ENCODE measurements at regions not wholly inside any gene's neighbourhood (a gene's known extent, or its start where the extent isn't known, plus 50 kb on each side); places are given as distances from the start of the nearest gene placed in this dataset.

DNA sequence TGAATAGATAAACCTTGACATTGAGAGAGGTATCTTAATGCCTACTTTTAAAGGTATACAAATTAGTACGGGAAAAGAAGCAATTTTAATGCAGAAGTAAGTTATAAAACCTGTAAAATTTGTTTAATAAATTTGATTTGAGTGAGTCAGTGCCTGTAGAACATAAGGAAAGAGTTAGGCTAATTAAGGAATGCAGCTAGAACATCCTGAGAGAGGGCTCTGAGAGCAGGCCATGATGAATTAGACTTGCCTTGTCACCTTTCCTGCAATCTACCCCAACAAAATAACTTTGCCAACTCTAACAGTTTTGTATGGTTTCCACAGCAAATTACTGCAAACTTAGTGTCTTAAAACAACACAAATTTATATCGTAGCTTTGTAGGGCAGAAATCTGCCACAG, 700.8 kb downstream of the RFPL4B start:
- TF ChIP-seq, protein P1, sequence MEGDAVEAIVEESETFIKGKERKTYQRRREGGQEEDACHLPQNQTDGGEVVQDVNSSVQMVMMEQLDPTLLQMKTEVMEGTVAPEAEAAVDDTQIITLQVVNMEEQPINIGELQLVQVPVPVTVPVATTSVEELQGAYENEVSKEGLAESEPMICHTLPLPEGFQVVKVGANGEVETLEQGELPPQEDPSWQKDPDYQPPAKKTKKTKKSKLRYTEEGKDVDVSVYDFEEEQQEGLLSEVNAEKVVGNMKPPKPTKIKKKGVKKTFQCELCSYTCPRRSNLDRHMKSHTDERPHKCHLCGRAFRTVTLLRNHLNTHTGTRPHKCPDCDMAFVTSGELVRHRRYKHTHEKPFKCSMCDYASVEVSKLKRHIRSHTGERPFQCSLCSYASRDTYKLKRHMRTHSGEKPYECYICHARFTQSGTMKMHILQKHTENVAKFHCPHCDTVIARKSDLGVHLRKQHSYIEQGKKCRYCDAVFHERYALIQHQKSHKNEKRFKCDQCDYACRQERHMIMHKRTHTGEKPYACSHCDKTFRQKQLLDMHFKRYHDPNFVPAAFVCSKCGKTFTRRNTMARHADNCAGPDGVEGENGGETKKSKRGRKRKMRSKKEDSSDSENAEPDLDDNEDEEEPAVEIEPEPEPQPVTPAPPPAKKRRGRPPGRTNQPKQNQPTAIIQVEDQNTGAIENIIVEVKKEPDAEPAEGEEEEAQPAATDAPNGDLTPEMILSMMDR (IDR thresholded peaks at IDR 0.05; ENCODE audit: insufficient read depth, low read length): no peak
- no peak for TF ChIP-seq POLR2AphosphoS5 (IDR thresholded peaks at IDR 0.05; ENCODE audit: low read depth)
- no peak for TF ChIP-seq REST (IDR thresholded peaks at IDR 0.05; ENCODE audit: insufficient replicate concordance, low read depth)
